NCI-H524 (cell line): ENCODE measurements at regions not wholly inside any gene's neighbourhood (a gene's known extent, or its start where the extent isn't known, plus 50 kb on each side); places are given as distances from the start of the nearest gene placed in this dataset.

Experiments
- DNase-seq, 2 experiments: peaks; one replicate each; lab custom pipeline; 2025; lab: John Stamatoyannopoulos, UW

- no peak for DNase-seq
Measured at GRCh38 chr7:20021066-20021465, 196.1 kb downstream of the MACC1 start.

- no peak for DNase-seq
Measured at GRCh38 chr7:20019757-20020432, 197.3 kb downstream of the MACC1 start.

DNA sequence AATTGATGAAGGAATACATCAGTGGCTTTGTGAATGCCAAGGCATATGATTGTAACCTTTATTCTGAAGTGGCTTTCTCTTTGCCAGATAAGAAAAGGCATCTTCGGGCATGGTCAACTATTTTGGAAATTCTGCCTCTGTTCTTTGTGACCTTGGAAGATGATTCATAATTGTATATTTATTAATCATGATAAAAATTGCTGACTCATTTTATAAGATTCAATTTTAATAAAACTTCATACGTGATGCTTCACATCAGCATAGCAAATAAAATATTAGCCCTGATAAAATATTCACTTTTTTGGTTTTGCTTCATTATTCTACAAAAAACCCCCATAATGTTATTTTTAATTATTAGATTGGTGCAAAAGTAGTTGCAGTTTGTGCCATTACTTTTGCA lies 200.5 kb downstream of the MACC1 start:
- DNase-seq = no peak

GRCh38 chr7:20013536-20013935 lies 203.6 kb downstream of the MACC1 start:
- no peak for DNase-seq

GRCh38 chr7:20012100-20012499 lies 205.1 kb downstream of the MACC1 start:
- no peak for DNase-seq

GRCh38 chr7:20010877-20011276 lies 206.3 kb downstream of the MACC1 start:
- no peak for DNase-seq

GRCh38 chr7:20007510-20007909 lies 209.7 kb downstream of the MACC1 start:
- DNase-seq = no peak

DNA sequence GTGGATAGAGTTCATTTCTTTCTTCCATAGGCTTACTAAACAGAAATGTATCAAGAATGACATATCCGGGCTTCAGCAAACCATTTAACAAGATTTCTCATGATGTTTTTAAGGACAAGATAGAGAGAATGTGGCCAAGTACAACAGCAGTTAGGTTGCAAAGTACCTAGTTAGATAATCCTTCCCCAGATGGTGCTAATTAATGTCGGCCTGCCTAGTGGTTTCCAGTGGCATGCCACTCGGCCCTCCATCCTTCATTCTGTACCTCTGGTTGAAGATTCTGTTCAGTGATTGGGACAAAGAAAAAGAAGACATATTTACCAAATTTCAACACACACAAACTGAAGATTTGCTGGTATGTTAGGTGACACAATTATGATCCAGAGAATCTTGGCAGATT lies 212.1 kb downstream of the MACC1 start:
- DNase-seq = peak; percentile 64 to 87

GRCh38 chr7:19999681-20000080 lies 217.5 kb downstream of the MACC1 start:
- no peak for DNase-seq

DNA sequence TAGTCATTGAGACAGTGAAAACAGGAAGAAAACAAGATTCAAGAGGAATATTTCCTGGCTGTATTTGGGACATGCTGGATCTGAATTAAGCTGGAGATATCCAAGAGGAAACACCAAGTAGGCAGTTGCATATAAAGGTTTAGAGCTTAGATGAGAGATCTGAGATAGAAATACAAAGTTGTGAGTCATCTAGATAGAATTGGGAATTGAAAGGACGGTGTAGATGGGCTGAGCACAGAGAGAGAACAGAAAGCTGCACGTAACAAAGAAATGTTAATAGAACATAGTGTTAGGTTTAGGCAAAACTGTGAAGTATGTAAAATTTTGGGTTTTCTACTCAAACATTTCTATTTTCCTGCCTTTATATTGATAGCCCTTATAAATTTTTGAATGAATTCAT lies 218.5 kb upstream of the TMEM196 start:
- DNase-seq = no peak

DNA sequence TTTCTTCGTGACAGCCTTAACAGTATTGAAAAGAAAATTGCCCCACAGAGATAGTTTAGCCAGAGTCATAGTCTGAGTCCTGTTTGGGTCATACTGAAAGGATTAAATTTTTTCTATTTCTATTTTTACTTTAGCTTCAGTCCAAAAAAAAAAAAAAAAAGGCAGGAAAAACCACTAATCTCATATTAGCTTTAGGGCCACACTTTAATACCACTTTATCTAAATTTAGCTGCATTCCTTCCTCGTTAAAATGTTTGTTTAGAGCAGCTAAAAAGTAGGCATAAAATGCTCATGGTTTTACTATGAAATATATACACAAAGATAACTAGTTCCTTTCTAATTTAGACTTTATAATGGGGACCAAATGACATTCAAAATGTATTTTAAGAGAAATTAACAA lies 216.5 kb upstream of the TMEM196 start:
- DNase-seq = no peak

GRCh38 chr7:19988860-19989259 lies 215.4 kb upstream of the TMEM196 start:
- no peak for DNase-seq

DNA sequence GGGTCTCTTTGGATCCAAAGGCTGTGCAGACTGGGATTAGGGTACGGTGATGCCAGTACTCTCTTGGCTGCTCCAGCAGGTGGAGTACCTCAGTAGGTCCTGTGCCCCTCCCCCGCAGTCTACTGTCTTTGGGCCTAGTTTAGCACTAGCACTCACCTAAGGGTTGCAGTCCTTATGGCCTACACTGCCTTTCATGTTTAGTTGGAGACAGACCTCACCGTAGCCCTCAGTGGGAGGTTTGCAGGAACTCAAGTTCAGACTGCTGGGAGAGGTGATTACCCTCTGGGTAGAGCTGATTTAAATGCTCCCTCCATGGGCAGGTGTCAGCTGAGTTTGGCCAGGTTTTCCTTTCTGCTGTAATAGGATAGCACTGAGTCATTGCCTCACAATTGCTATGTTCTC lies 210.8 kb upstream of the TMEM196 start:
- no peak for DNase-seq

- peak; percentile 24 to 58 for DNase-seq
Measured at GRCh38 chr7:19982841-19983835, 209.7 kb upstream of the TMEM196 start.

DNA sequence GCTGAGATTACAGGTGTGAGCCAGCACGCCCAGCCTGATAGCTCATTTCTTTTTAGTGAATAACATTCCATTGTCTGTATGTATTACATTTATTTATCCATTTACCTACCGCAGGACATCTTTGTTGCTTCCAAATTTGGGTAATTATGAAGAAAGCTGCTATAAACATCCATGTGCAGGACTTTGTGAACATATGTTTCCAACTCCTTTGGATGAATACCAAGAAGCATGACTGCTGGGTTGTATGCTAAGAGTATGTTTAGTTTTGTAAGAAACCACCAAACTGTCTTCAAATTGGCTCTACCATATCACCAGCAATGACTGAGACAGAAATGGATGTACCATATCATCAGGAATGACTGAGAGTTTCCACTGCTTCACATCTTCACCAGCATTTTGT lies 200.2 kb upstream of the TMEM196 start:
- DNase-seq = no peak

- DNase-seq = no peak
Measured at GRCh38 chr7:19972876-19973275, 199.5 kb upstream of the TMEM196 start.

- DNase-seq = no peak
Measured at GRCh38 chr7:19971956-19972355, 198.5 kb upstream of the TMEM196 start.

DNA sequence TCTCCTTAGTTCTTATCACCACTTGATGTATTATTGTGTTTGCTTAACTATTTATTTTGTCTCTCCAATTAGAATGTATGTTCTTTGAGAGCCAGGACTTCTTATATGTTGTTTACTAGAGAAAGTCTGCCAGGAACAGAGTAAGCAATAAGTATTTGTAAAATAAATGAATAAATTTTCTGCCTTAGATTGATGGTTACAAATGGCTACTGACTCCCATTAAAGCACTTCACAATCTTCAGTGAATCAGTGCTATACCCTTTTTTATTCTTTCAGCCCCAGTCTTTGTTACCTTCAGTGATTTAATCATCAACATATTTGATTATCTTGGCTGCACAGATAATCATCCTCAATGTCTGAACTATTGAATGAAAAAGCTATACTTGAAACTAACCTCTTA lies 197.1 kb upstream of the TMEM196 start:
- no peak for DNase-seq

- DNase-seq = no peak
Measured at GRCh38 chr7:19969859-19970493, 196.6 kb upstream of the TMEM196 start.

- no peak for DNase-seq
Measured at GRCh38 chr7:19964246-19964645, 190.8 kb upstream of the TMEM196 start.

- no peak for DNase-seq
Measured at GRCh38 chr7:19963695-19964094, 190.3 kb upstream of the TMEM196 start.

- DNase-seq = no peak
Measured at GRCh38 chr7:19958309-19958896, 185.0 kb upstream of the TMEM196 start.
